Right lobe of liver (tissue), 4 donors: ENCODE measurements at regions not wholly inside any gene's neighbourhood (a gene's known extent, or its start where the extent isn't known, plus 50 kb on each side); places are given as distances from the start of the nearest gene placed in this dataset.

Experiments used
- POLR2A ChIP-seq: fragments of 450-650 bp; IDR thresholded peaks from one replicate; pipeline ENCODE4 v1.6.1; 2017; ENCODE audit warnings: antibody characterized with exemption, mild to moderate bottlenecking
- TF ChIP-seq, protein P1 (sequence below), 4 donors: fragments of 200-600 bp in 3 of 4; fragments of 450-650 bp in 1 of 4; IDR thresholded peaks; one replicate each; pipeline versions ENCODE4 v1.5.1 to v1.8.0; 2016 to 2022; ENCODE audit warnings: antibody characterized with exemption in 4 of 4, mild to moderate bottlenecking in 2 of 4
- donor health status: DM: no; HTN: no; CAD: no.
- donor health status: DM: no; HTN: no; CAD: no.
- donor health status: DM: no; HTN: yes; CAD: no.

DNA sequence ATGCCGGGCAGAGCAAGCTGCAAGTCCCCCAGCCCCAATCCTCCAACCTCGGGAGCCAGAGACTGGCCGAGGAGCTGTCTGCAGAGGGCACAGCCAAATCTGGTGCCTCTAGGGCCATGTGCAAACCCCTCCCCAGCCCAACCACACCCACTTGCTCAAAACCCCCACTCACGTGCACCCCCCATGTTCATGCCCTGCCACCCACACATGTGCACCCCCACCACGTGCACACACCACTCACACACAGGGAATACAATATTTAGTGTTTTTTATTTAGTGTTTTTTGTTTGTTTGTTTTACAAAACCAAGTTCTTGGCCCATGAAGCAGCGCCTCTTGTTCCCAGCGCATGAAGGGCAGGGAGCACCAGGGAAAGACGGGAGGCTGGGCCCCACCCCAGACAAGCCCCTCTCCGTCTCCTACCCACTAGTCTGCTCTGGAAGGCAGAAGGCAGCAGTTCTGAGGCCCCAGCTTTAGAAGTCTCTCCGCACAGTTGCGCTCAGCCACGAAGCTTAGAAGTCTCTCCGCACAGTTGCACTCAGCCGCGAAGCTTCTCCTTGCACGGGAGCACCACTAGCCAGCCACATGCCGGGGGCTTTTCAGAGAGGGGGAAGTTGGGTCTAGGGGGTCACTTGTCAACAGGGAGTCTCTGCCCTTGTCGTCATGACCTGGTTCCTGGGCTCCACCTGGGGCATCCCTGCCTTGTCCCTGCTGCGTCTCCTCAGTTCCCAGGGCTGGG lies 276.1 kb upstream of the HDAC4 start:
- TF ChIP-seq, protein P1, sequence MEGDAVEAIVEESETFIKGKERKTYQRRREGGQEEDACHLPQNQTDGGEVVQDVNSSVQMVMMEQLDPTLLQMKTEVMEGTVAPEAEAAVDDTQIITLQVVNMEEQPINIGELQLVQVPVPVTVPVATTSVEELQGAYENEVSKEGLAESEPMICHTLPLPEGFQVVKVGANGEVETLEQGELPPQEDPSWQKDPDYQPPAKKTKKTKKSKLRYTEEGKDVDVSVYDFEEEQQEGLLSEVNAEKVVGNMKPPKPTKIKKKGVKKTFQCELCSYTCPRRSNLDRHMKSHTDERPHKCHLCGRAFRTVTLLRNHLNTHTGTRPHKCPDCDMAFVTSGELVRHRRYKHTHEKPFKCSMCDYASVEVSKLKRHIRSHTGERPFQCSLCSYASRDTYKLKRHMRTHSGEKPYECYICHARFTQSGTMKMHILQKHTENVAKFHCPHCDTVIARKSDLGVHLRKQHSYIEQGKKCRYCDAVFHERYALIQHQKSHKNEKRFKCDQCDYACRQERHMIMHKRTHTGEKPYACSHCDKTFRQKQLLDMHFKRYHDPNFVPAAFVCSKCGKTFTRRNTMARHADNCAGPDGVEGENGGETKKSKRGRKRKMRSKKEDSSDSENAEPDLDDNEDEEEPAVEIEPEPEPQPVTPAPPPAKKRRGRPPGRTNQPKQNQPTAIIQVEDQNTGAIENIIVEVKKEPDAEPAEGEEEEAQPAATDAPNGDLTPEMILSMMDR (IDR thresholded peaks at IDR 0.05) = no peak
- TF ChIP-seq POLR2A = no peak
